Vagina (tissue), 2 donors: ENCODE measurements at regions not wholly inside any gene's neighbourhood (a gene's known extent, or its start where the extent isn't known, plus 50 kb on each side); places are given as distances from the start of the nearest gene placed in this dataset.

Experiments used
- DNase-seq, 2 donors: peaks; one replicate each; pipeline ENCODE4 v3.0.0-alpha.2; 2017; ENCODE audit errors: extremely low spot score in 2 of 2
- H3K27ac ChIP-seq: fragments of 200-600 bp; sonication (generic); one replicate; pipeline ENCODE4 v1.5.1; 2019
- H3K27me3 ChIP-seq: fragments of 200-600 bp; sonication (generic); one replicate; pipeline ENCODE4 v1.5.1; 2019
- H3K36me3 ChIP-seq, 2 donors: fragments of 200-600 bp; sonication (generic); one replicate each; pipeline ENCODE4 v1.5.1; 2017 to 2019
- H3K4me1 ChIP-seq: fragments of 200-600 bp; sonication (generic); one replicate; pipeline ENCODE4 v1.5.1; 2019
- H3K4me3 ChIP-seq, 2 donors: fragments of 200-600 bp; sonication (generic); 1 replicate in 1 of 2; 2 replicates in 1 of 2; pipeline ENCODE4 v1.5.1; 2016 to 2019
- H3K9me3 ChIP-seq: fragments of 200-600 bp; sonication (generic); one replicate; pipeline ENCODE4 v1.5.1; 2019
- CTCF ChIP-seq, 3 experiments: fragments of 450-650 bp in 2 of 3; fragments of 200-600 bp in 1 of 3; sonication (generic) in 1 of 3; IDR thresholded peaks; one replicate each; pipeline ENCODE4 v1.5.1; 2017 to 2019; ENCODE audit warnings: antibody characterized with exemption in 3 of 3, mild to moderate bottlenecking in 2 of 3, moderate library complexity in 2 of 3
- POLR2A ChIP-seq, 2 donors: fragments of 450-650 bp; IDR thresholded peaks; one replicate each; pipeline ENCODE4 v1.6.1; 2017; ENCODE audit warnings: antibody characterized with exemption in 2 of 2, mild to moderate bottlenecking in 2 of 2, moderate library complexity in 2 of 2
- POLR2AphosphoS5 ChIP-seq, 2 donors: sonication (generic); formaldehyde crosslinking; IDR thresholded peaks; one replicate each; pipeline ENCODE4 v1.9.0; 2017; ENCODE audit warnings: antibody characterized with exemption in 2 of 2, mild to moderate bottlenecking in 2 of 2, low read depth in 1 of 2; ENCODE audit not compliant: insufficient read depth in 1 of 2
- intact Hi-C: fragments of 100-400 bp; cut with DNase I; formaldehyde crosslinking; loops from one replicate; pipeline ENCODE4 v1.15.1; 2023

DNA sequence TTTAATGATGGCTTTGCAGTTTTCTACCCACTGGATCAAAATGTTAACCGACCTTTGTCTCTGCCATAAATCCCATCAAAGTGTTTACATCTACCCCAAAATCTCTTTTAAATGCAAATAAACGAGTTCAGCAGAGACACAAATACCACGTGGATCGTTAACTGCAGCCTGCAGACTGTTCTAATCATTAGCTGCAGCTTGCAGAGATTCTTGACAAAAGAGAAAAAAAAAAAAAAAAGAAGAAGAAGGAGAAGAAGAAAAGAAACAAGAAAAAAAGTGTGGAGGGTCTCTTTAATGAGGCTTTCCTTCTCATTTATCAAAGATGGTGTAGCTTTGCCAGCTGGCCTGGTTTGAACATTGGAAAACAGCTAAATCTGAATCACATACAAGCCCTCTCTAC is 275.7 kb downstream of the NEDD1 start:
- no peaks in the 10 kb centered on the region for H3K9me3 ChIP-seq
- no peak overlapping the region for H3K4me3 ChIP-seq
- H3K27me3 ChIP-seq = no peaks in the 10 kb centered on the region
- H3K27ac ChIP-seq = no peak overlapping the region
- no peak for TF ChIP-seq POLR2A (IDR thresholded peaks at IDR 0.05)
- TF ChIP-seq POLR2AphosphoS5 (IDR thresholded peaks at IDR 0.05; ENCODE audit: insufficient read depth in 1 of 2, low read depth in 1 of 2) = no peak
- no peak for TF ChIP-seq CTCF (IDR thresholded peaks at IDR 0.05)
- no peak for DNase-seq
- no peaks in the 10 kb centered on the region for H3K4me1 ChIP-seq
- H3K36me3 ChIP-seq = no peaks in the 10 kb centered on the region
- intact Hi-C loops = no loop called here

GRCh38 chr12:97184127-97184773 is 277.2 kb downstream of the NEDD1 start:
- no peak for DNase-seq
- TF ChIP-seq POLR2AphosphoS5 (IDR thresholded peaks at IDR 0.05; ENCODE audit: insufficient read depth in 1 of 2, low read depth in 1 of 2) (no peak), POLR2A (IDR thresholded peaks at IDR 0.05) (no peak), CTCF (IDR thresholded peaks at IDR 0.05) (no peak)
- Histone ChIP-seq H3K4me1 (no peaks in the 10 kb centered on the region), H3K27ac (no peak overlapping the region), H3K4me3 (no peak overlapping the region), H3K36me3 (no peaks in the 10 kb centered on the region), H3K9me3 (no peaks in the 10 kb centered on the region), H3K27me3 (no peaks in the 10 kb centered on the region)
- intact Hi-C loops = no loop called here

DNA sequence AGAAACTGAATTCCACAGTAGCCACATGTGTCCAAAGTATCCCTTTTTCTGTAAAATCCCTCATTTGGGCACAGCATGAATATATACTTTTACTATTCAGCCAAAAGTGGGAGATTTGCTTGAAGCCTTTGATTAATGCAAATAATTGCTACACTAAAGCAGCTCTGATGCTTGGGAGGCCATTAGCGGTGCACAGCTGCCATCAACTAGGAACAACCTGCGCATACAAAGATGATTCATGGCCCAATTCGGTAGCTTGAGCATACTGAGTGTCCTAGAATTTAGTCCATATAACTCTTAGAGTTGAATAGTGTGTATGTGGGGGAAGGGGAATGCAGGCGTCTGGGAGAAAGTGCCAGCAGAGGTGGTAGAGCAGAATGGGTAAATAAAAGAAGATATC is 277.0 kb upstream of the RMST start:
- no peaks in the 10 kb centered on the region for H3K36me3 ChIP-seq
- H3K4me1 ChIP-seq = no peaks in the 10 kb centered on the region
- H3K9me3 ChIP-seq = no peaks in the 10 kb centered on the region
- intact Hi-C loops = no loop called here
- no peak overlapping the region for H3K4me3 ChIP-seq
- DNase-seq = no peak
- no peak overlapping the region for H3K27ac ChIP-seq
- H3K27me3 ChIP-seq = no peaks in the 10 kb centered on the region
- no peak for TF ChIP-seq CTCF (IDR thresholded peaks at IDR 0.05)
- TF ChIP-seq POLR2A (IDR thresholded peaks at IDR 0.05) = no peak
- TF ChIP-seq POLR2AphosphoS5 (IDR thresholded peaks at IDR 0.05; ENCODE audit: insufficient read depth in 1 of 2, low read depth in 1 of 2) = no peak

DNA sequence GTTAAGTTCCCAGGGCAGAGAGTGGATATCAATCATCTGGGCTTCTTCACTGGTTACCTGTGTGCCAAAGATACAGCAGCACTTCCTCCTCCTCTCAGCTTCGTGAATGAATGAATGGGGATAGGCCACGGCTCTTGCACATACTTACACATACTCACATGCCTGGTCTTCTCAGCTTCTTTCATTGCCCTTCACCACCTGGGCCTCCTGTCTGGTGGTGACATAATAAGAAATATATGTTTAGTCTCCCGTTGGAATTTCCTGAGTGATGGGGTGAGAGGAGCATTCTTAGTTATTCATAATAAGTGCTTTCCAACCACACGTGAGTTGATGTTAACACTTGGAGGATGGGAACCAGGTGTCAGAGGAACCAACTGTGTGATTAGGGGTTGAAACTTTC is 268.1 kb upstream of the RMST start:
- no peaks in the 10 kb centered on the region for H3K27me3 ChIP-seq
- intact Hi-C loops = no loop called here
- no peak for DNase-seq
- no peaks in the 10 kb centered on the region for H3K4me1 ChIP-seq
- no peak overlapping the region for H3K27ac ChIP-seq
- peaks cover 4% of the 10 kb centered on the region for H3K9me3 ChIP-seq
- no peak overlapping the region for H3K4me3 ChIP-seq
- TF ChIP-seq POLR2AphosphoS5 (IDR thresholded peaks at IDR 0.05; ENCODE audit: insufficient read depth in 1 of 2, low read depth in 1 of 2) (no peak), POLR2A (IDR thresholded peaks at IDR 0.05) (no peak), CTCF (IDR thresholded peaks at IDR 0.05) (no peak)
- H3K36me3 ChIP-seq = no peaks in the 10 kb centered on the region

DNA sequence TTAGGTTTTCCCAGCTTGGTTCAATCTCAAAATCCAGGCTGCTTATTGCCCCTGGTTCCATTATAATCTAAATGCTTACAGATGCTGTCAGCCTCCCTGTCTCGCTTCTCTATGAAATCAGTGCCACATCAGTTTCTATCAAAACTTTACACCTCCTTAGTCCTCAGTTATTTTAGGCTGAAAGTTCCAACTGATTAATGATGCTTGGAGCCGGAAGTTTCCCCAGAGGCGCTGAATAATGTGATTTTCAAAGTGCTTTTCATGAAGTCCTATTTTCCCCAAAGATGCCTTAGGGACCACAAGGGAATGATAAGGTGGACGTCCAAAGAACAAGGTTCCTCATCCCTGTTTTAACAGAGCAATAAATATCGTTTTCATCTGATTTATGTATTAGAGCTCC is 262.4 kb upstream of the RMST start:
- Histone ChIP-seq H3K4me3 (no peak overlapping the region), H3K9me3 (no peaks in the 10 kb centered on the region), H3K36me3 (no peaks in the 10 kb centered on the region), H3K27me3 (no peaks in the 10 kb centered on the region), H3K4me1 (no peaks in the 10 kb centered on the region), H3K27ac (no peak overlapping the region)
- TF ChIP-seq CTCF (IDR thresholded peaks at IDR 0.05) (no peak), POLR2A (IDR thresholded peaks at IDR 0.05) (no peak), POLR2AphosphoS5 (IDR thresholded peaks at IDR 0.05; ENCODE audit: insufficient read depth in 1 of 2, low read depth in 1 of 2) (no peak)
- DNase-seq = no peak
- intact Hi-C loops = no loop called here
